Vagina (tissue), 2 donors: ENCODE measurements at regions not wholly inside any gene's neighbourhood (a gene's known extent, or its start where the extent isn't known, plus 50 kb on each side); places are given as distances from the start of the nearest gene placed in this dataset.

ENCODE experiments used
- POLR2A ChIP-seq, 2 donors: fragments of 450-650 bp; IDR thresholded peaks; one replicate each; pipeline ENCODE4 v1.6.1; 2017; ENCODE audit warnings: antibody characterized with exemption in 2 of 2, mild to moderate bottlenecking in 2 of 2, moderate library complexity in 2 of 2
- POLR2AphosphoS5 ChIP-seq, 2 donors: sonication (generic); formaldehyde crosslinking; IDR thresholded peaks; one replicate each; pipeline ENCODE4 v1.9.0; 2017; ENCODE audit warnings: antibody characterized with exemption in 2 of 2, mild to moderate bottlenecking in 2 of 2, low read depth in 1 of 2; ENCODE audit not compliant: insufficient read depth in 1 of 2
- TF ChIP-seq, protein P1 (sequence below), 3 experiments: fragments of 450-650 bp in 2 of 3; fragments of 200-600 bp in 1 of 3; sonication (generic) in 1 of 3; IDR thresholded peaks; one replicate each; pipeline ENCODE4 v1.5.1; 2017 to 2019; ENCODE audit warnings: antibody characterized with exemption in 3 of 3, mild to moderate bottlenecking in 2 of 3, moderate library complexity in 2 of 3

DNA sequence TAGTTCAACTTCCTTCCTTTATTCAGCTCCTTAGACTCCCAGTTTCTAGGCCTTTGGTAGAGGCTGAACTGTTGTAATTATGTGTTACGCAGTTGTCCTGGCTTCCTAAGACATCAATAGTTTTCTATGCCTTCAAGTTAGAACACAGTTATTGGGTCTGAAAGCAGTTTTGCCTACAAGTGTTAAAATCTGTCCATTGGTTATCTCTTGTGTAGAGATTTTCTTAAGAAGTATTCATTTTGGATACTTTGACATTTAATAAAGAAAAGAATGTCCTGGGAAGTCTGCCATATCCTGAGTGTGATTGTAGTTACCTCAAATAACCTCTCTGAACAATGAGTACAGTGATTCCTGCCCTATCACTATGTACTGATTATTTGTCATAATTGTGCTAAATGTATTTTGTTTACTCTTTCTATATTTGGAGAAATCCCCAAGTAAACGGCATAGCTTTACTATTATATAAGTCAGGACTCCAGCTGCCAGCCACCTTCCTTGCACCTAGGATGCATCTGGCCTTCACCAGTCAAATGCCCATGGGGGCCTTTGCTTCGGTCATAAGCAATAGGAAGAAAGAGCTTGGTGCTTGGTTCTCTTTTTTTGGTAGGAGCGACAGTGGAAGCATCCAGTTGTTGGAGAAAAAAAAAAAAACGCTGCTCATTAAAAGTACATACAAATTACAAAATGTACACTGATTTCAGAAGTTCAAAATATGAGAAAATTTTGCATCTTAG lies 449.5 kb upstream of the PKDCC start:
- TF ChIP-seq, protein P1, sequence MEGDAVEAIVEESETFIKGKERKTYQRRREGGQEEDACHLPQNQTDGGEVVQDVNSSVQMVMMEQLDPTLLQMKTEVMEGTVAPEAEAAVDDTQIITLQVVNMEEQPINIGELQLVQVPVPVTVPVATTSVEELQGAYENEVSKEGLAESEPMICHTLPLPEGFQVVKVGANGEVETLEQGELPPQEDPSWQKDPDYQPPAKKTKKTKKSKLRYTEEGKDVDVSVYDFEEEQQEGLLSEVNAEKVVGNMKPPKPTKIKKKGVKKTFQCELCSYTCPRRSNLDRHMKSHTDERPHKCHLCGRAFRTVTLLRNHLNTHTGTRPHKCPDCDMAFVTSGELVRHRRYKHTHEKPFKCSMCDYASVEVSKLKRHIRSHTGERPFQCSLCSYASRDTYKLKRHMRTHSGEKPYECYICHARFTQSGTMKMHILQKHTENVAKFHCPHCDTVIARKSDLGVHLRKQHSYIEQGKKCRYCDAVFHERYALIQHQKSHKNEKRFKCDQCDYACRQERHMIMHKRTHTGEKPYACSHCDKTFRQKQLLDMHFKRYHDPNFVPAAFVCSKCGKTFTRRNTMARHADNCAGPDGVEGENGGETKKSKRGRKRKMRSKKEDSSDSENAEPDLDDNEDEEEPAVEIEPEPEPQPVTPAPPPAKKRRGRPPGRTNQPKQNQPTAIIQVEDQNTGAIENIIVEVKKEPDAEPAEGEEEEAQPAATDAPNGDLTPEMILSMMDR (IDR thresholded peaks at IDR 0.05) = no peak
- no peak for TF ChIP-seq POLR2A (IDR thresholded peaks at IDR 0.05)
- no peak for TF ChIP-seq POLR2AphosphoS5 (IDR thresholded peaks at IDR 0.05; ENCODE audit: insufficient read depth in 1 of 2, low read depth in 1 of 2)
